HG03064 (cell line): ENCODE measurements at regions not wholly inside any gene's neighbourhood (a gene's known extent, or its start where the extent isn't known, plus 50 kb on each side); places are given as distances from the start of the nearest gene placed in this dataset.

Source experiments
- ATAC-seq: cut with Tn5 transposase; IDR thresholded peaks from one replicate; pipeline ENCODE4 v1.9.1; 2021; ENCODE audit warnings: low read depth; ENCODE audit not compliant: unreplicated experiment

- ATAC-seq, result no peak
Observed at GRCh38 chr11:134558916-134559601, 147.0 kb upstream of the B3GAT1 start.

DNA sequence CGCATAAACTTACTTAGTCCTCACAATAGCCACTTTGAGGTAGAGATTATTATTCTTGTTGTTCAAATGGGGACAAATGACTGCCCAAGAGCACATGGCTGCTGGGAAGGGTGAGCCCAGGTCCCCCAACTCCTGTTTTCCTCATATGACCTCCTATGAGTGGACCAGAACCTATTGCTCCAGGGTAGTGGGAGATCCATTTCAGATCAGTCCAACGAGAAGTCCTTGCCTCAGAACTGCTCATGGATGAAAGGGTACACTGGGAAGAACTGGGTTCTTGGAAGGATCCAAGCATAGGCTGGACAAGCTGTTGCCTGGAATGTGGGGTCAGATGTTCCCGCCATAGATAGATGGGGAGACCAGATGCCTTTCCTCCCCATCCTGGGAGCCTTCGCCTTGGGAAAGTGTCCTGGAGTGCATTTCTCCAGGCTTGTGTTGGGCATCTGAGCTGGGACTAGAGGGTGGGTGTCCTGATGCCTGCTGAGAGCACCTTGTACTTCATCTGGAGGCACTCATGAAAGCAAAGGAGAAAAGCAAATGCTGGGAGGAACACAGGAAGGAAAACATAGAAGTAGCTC lies 146.3 kb upstream of the B3GAT1 start:
- ATAC-seq, result no peak

DNA sequence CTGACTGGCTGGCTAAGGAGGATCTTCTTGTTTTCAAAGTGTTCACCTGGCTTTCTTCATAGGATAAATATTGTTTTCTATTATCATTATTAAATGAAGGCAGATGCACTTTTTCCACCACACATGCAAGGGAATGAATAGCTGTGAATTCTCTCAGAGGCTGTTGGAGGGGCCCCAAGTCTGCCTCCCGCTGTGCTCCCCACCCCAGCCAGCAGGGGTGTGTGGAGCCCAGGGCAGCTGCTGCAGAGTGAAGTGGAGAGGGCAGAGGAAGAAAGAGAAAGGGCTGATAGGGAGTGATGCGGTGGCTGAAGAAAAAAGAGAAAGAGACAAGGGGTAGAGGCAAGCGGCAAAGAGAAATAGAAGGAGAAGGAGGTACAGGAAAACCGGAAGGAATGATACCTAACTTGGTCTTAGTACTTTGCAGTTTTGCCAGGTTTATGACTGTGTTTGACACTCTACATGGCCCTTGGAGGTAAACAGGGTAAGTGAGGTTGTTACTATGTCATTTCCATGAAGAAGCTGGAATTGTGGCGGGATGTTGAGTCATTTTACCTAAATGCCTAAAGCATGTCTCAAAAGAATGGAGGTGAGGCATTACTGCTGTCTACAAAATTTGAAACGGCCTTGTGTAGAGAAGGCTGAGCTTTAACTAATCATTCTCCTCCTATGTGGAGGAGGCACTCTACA lies 145.7 kb upstream of the B3GAT1 start:
- no peak for ATAC-seq

DNA sequence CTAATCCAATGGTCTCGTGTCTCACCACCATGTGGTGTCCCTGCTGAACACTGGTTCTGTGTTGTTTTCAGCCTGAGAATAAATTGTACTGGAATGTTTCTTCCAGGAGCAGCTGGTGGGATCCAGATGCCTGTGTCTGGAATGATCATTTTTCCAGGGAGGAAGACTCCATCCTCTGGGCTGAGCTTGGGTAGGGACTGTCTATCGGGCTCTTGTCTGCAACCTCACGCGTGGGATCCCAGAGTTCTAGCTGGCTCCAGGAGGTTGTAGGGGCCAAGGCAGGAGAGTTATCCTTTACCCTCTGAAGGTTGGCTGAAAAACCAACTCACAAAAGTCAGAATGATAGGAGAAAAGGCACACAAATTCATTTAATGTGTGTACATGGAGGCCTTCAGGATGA lies 144.1 kb upstream of the B3GAT1 start:
- ATAC-seq, result no peak

DNA sequence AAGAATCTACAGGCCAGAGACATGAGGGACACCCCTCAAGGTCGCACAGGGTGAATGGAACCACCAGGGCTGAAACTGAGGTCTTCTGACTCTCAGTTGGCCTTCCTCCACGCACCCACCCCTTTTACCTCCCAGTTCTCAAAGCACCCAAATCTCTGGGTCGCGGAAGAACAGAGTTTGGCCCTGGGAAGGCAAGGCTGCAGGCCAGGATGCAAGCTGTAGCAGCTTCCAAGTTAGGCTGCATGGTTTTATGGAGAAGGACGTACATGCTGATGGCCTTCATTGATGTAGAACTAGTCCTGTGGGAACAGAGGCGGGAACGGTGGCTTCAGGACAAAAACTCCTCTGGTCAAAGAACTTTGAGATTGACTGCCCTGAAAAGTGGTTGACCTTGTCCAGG lies 143.5 kb upstream of the B3GAT1 start:
- ATAC-seq, result no peak

DNA sequence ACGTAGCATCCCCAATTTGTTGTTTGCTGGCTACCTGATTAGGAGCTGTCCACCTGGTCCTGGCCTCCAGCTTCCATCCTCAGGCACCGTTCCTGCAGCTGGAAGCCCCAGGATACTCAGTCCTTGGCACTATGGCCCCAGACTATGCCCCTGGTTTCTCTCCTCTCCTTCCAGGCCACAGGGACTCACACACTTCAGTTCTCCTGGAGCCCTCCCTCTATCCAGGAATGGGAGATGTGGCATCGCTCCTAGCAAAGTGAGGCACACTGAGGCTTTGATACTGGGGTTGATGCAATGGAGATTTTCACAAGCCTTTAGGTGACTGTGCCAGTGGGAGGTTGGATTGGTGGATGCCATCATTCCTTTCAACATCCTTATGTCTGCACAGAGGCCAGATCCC lies 142.8 kb upstream of the B3GAT1 start:
- no peak for ATAC-seq

- ATAC-seq, result no peak
Observed at GRCh38 chr11:134554106-134554505, 142.1 kb upstream of the B3GAT1 start.

DNA sequence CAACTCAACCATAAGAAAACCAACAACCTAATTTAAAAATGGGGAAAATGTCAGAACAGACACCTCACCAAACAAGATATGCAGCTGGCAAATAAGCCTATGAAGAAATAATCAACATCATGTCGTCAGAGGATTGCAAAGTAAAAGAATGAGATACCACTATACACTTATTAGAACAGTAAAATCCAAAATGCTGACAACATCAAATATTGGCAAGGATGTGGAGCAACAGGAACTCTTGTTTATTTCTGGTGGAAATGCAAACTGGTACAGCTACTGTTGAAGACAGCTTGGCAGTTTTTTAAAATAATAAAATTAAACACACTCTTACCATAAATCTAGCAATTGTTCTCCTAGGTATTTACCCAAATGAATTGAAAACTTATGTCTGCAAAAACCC lies 140.7 kb upstream of the B3GAT1 start:
- no peak for ATAC-seq

GRCh38 chr11:134545521-134545920 lies 133.5 kb upstream of the B3GAT1 start:
- ATAC-seq, result no peak

DNA sequence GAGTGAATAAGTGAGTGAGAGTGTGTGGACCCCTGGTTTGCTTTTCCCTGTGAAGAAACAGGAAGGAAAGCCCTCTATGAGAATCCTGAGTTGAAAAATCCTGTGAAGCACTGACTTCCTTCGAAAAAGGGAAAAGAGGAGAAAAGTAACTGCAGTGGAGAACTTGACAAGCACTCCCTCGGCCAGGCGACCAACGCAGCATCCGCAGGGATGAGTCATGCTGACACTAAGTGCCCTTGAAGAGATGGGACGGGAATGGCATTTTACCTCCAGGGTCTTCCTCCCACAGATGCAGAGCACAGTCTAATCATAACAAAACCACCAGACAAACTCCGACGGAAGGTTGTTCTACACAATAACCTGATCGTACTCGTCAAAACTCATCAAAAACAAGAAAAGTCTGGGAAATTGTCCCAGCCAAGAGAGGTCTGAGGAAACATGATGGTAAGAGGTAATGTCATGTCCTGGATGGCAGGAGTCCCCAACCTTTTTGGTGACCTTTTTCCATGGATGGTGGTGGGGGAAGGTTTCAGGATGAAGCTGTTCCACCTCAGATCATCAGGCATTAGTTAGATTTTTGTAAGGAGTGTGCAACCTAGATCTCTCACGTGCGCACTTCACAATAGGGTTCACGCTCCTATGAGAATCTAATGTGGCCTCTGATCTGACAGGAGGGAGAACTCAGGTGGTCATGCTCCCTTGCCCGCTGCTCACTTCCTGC lies 132.2 kb upstream of the B3GAT1 start:
- ATAC-seq, result no peak

GRCh38 chr11:134543645-134544044 lies 131.6 kb upstream of the B3GAT1 start:
- ATAC-seq, result no peak

DNA sequence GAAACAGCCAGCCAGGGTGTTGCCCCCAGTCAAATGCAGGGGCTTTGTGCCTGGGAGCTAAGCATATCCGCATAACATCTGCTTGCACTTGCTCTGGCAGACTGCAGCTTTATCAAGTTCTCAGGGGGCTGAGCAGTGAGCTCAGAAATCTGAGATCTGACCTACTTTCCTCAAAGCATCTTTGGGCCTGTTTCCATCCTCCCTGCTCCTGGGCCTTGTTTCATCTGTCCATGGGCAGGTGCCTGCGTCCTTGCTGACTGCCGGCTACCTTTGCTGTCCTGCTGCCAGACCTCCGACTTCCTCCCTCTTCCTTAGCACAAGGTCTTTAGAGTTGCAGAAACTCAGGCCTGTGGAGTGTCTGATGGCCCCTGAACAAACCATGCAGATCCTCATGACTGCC lies 131.2 kb upstream of the B3GAT1 start:
- no peak for ATAC-seq

DNA sequence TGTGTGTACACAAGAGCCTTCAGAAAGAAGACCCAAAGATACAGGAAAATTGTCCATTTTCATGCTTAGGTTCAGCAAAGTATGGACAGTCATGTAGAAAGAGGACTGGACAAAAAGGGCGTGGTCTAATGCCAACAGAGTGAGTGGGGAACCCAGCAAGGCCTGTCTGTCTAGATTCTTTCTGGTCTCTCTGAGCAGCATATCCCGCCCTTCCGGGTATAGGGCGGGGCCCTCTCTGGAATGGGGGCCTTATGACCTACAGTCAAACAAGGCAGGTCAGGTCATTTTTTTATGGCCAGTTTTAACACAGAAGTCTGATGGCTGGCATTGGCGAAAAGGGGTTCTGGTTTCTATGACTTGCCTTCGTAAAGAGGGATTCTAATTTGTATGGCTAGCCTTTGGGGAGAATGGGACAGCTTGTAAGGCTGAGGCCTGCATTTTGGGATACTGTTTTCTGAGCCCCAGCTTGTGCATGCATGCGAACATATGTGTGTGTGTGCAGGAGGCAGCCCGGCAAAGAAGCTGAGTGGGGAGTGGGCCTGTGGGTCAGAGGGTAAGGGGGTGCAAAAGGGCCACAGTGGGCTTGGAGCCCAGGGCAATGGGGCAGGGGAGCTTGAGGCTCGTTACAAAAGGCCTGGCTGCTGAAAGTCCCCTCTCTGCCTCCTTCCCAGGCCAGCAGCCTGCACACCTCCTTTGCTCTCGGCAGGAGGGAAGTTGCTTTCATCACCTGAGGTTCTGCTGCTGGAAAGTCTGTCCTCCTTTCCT lies 130.5 kb upstream of the B3GAT1 start:
- no peak for ATAC-seq

- ATAC-seq, result no peak
Observed at GRCh38 chr11:134541951-134542350, 129.9 kb upstream of the B3GAT1 start.

GRCh38 chr11:134541355-134541754 lies 129.3 kb upstream of the B3GAT1 start:
- ATAC-seq, result no peak

GRCh38 chr11:134539285-134539684 lies 127.2 kb upstream of the B3GAT1 start:
- ATAC-seq, result no peak

- no peak for ATAC-seq
Observed at GRCh38 chr11:134538742-134539141, 126.7 kb upstream of the B3GAT1 start.

GRCh38 chr11:134537941-134538340 lies 125.9 kb upstream of the B3GAT1 start:
- ATAC-seq, result no peak

GRCh38 chr11:134537296-134537695 lies 125.3 kb upstream of the B3GAT1 start:
- ATAC-seq, result no peak

GRCh38 chr11:134536677-134537076 lies 124.6 kb upstream of the B3GAT1 start:
- ATAC-seq, result no peak

- ATAC-seq, result no peak
Observed at GRCh38 chr11:134536219-134536618, 124.2 kb upstream of the B3GAT1 start.
